ENCODE measurements at regions not wholly inside any gene's neighbourhood (a gene's known extent, or its start where the extent isn't known, plus 50 kb on each side); places are given as distances from the start of the nearest gene placed in this dataset.
A peak's percentile ranks its signal among the peaks of the same experiment; 100 is the strongest.

GRCh38 chr6:71114986-71115385, 158.1 kb upstream of the B3GAT2 start:
- TF ChIP-seq CTCF (IDR thresholded peaks at IDR 0.05): no peak
- H3K9me3 ChIP-seq: peaks cover 4% of the 10 kb centered on the region
- no peak overlapping the region for H3K4me3 ChIP-seq (ENCODE audit: low read depth in 1 of 2, low read length in 1 of 2)
- H3K4me1 ChIP-seq (ENCODE audit: control insufficient read depth in 1 of 2, insufficient read depth in 1 of 2, low read depth in 1 of 2, low read length in 1 of 2): peaks cover 17 to 21% of the 10 kb centered on the region in 2 experiments
- peak overlapping the region; percentile 66 for H3K27ac ChIP-seq
- no peaks in the 10 kb centered on the region for H3K27me3 ChIP-seq
- H3K36me3 ChIP-seq: no peaks in the 10 kb centered on the region

GRCh38 chr6:71119560-71119959, 162.7 kb upstream of the B3GAT2 start:
- H3K4me3 ChIP-seq (ENCODE audit: low read depth in 1 of 2, low read length in 1 of 2): no peak overlapping the region
- TF ChIP-seq CTCF (IDR thresholded peaks at IDR 0.05): no peak
- H3K27me3 ChIP-seq: no peaks in the 10 kb centered on the region
- no peaks in the 10 kb centered on the region for H3K36me3 ChIP-seq
- H3K4me1 ChIP-seq (ENCODE audit: control insufficient read depth in 1 of 2, insufficient read depth in 1 of 2, low read depth in 1 of 2, low read length in 1 of 2): peaks cover 14 to 18% of the 10 kb centered on the region in 2 experiments
- peaks cover 4% of the 10 kb centered on the region for H3K9me3 ChIP-seq
- no peak overlapping the region for H3K27ac ChIP-seq

GRCh38 chr6:71123051-71123450, 165.6 kb upstream of the OGFRL1 start:
- H3K36me3 ChIP-seq: no peaks in the 10 kb centered on the region
- H3K4me1 ChIP-seq (ENCODE audit: control insufficient read depth in 1 of 2, insufficient read depth in 1 of 2, low read depth in 1 of 2, low read length in 1 of 2): peaks cover 7 to 9% of the 10 kb centered on the region in 2 experiments
- H3K9me3 ChIP-seq: peaks cover 4% of the 10 kb centered on the region
- H3K27me3 ChIP-seq: no peaks in the 10 kb centered on the region
- H3K4me3 ChIP-seq (ENCODE audit: low read depth in 1 of 2, low read length in 1 of 2): no peak overlapping the region
- no peak overlapping the region for H3K27ac ChIP-seq
- no peak for TF ChIP-seq CTCF (IDR thresholded peaks at IDR 0.05)

GRCh38 chr6:71124340-71124739, 164.3 kb upstream of the OGFRL1 start:
- Histone ChIP-seq H3K27ac (no peak overlapping the region), H3K36me3 (no peaks in the 10 kb centered on the region), H3K4me3 (ENCODE audit: low read depth in 1 of 2, low read length in 1 of 2) (no peak overlapping the region), H3K9me3 (peaks cover 2% of the 10 kb centered on the region), H3K27me3 (no peaks in the 10 kb centered on the region), H3K4me1 (ENCODE audit: control insufficient read depth in 1 of 2, insufficient read depth in 1 of 2, low read depth in 1 of 2, low read length in 1 of 2) (peaks cover 7 to 9% of the 10 kb centered on the region in 2 experiments)
- TF ChIP-seq CTCF (IDR thresholded peaks at IDR 0.05): no peak

GRCh38 chr6:71125216-71125615, 163.4 kb upstream of the OGFRL1 start:
- no peaks in the 10 kb centered on the region for H3K9me3 ChIP-seq
- H3K4me1 ChIP-seq (ENCODE audit: control insufficient read depth in 1 of 2, insufficient read depth in 1 of 2, low read depth in 1 of 2, low read length in 1 of 2): peaks cover 7 to 9% of the 10 kb centered on the region in 2 experiments
- H3K36me3 ChIP-seq: no peaks in the 10 kb centered on the region
- TF ChIP-seq CTCF (IDR thresholded peaks at IDR 0.05): no peak
- H3K4me3 ChIP-seq (ENCODE audit: low read depth in 1 of 2, low read length in 1 of 2): no peak overlapping the region
- no peaks in the 10 kb centered on the region for H3K27me3 ChIP-seq
- no peak overlapping the region for H3K27ac ChIP-seq

- H3K9me3 ChIP-seq: no peaks in the 10 kb centered on the region
- H3K4me1 ChIP-seq (ENCODE audit: control insufficient read depth in 1 of 2, insufficient read depth in 1 of 2, low read depth in 1 of 2, low read length in 1 of 2): peaks cover 7 to 9% of the 10 kb centered on the region in 2 experiments
- H3K27ac ChIP-seq: no peak overlapping the region
- H3K36me3 ChIP-seq: no peaks in the 10 kb centered on the region
- TF ChIP-seq CTCF (IDR thresholded peaks at IDR 0.05): no peak
- H3K27me3 ChIP-seq: no peaks in the 10 kb centered on the region
- H3K4me3 ChIP-seq (ENCODE audit: low read depth in 1 of 2, low read length in 1 of 2): no peak overlapping the region
These were observed 162.1 kb upstream of the OGFRL1 start for GRCh38 chr6:71126506-71126905.
